Keratinocyte (primary cell): ENCODE measurements at regions not wholly inside any gene's neighbourhood (a gene's known extent, or its start where the extent isn't known, plus 50 kb on each side); places are given as distances from the start of the nearest gene placed in this dataset.

Source experiments
- CTCF ChIP-seq, 3 experiments: IDR thresholded peaks in 1 of 3; conservative IDR thresholded peaks in 1 of 3; optimal IDR thresholded peaks in 1 of 3; 2 replicates in 2 of 3; 3 replicates in 1 of 3; pipeline versions ENCODE3 to v1.5.1; 2011; ENCODE audit warnings: low read length in 3 of 3, mild to moderate bottlenecking in 3 of 3, moderate library complexity in 2 of 3, control low read depth in 1 of 3, inconsistent platforms in 1 of 3; ENCODE audit not compliant: insufficient read depth in 2 of 3; ENCODE audit errors: extremely low read depth in 1 of 3
- EZH2 ChIP-seq: IDR thresholded peaks from one replicate; pipeline ENCODE4 v1.6.1; 2012; ENCODE audit warnings: inconsistent platforms, mild to moderate bottlenecking, low read length, moderate library complexity

GRCh38 chr5:156237361-156237760 is 89.6 kb upstream of the SGCD start:
- TF ChIP-seq EZH2, result no peak
- TF ChIP-seq CTCF (optimal IDR thresholded peaks at IDR 0.05 in 1 of 3, IDR thresholded peaks at IDR 0.05 in 1 of 3, conservative IDR thresholded peaks at IDR 0.05 in 1 of 3; ENCODE audit: extremely low read depth in 1 of 3, insufficient read depth in 2 of 3, low read length in 3 of 3), result no peak
